ENCODE measurements at regions not wholly inside any gene's neighbourhood (a gene's known extent, or its start where the extent isn't known, plus 50 kb on each side); places are given as distances from the start of the nearest gene placed in this dataset.

- DNase-seq (ENCODE audit: low spot score) (no peak), ATAC-seq (no peak)
- H3K27ac ChIP-seq (ENCODE audit: low read depth), result no peak overlapping the region
- no peak overlapping the region for H3K4me2 ChIP-seq
- peaks cover 21% of the 10 kb centered on the region for H3K36me3 Mint-ChIP-seq (ENCODE audit: low read depth)
- H3F3A ChIP-seq (replicated peaks; ENCODE audit: low read depth), result no peaks in the 10 kb centered on the region
- peaks cover 6% of the 10 kb centered on the region for H3K9me2 ChIP-seq (ENCODE audit: insufficient read depth)
- no peaks in the 10 kb centered on the region for H3K27me3 ChIP-seq (ENCODE audit: insufficient read depth)
- H4K20me1 ChIP-seq (replicated peaks; ENCODE audit: insufficient read depth), result no peaks in the 10 kb centered on the region
- no peaks in the 10 kb centered on the region for H3K79me2 ChIP-seq (replicated peaks; ENCODE audit: insufficient read depth)
- no peaks in the 10 kb centered on the region for H3K4me1 ChIP-seq (ENCODE audit: insufficient read depth)
- H3K36me3 ChIP-seq (ENCODE audit: insufficient read depth), result peaks cover 6% of the 10 kb centered on the region; the same call in 1 of the 2 replicates
- no peak for TF ChIP-seq POLR2AphosphoS5 (IDR thresholded peaks at IDR 0.05; ENCODE audit: low read depth)
- H3K9me3 Mint-ChIP-seq, result peaks cover 30% of the 10 kb centered on the region
- H3K4me3 Mint-ChIP-seq, result no peak overlapping the region
- H3K4me3 ChIP-seq, result no peak overlapping the region
- no peaks in the 10 kb centered on the region for H3K27me3 Mint-ChIP-seq (ENCODE audit: insufficient read depth, low read depth, poor library complexity)
- no peak overlapping the region for H2AFZ ChIP-seq
- H3K27ac Mint-ChIP-seq, result no peak overlapping the region
- no peaks in the 10 kb centered on the region for H3K4me1 Mint-ChIP-seq
Measured at GRCh38 chr4:11878241-11878640, 449.5 kb upstream of the HS3ST1 start.

- H3K27ac ChIP-seq (ENCODE audit: low read depth), result no peak overlapping the region
- H3K36me3 Mint-ChIP-seq (ENCODE audit: low read depth), result peaks cover 21% of the 10 kb centered on the region
- no peaks in the 10 kb centered on the region for H3K4me1 ChIP-seq (ENCODE audit: insufficient read depth)
- no peaks in the 10 kb centered on the region for H3K27me3 ChIP-seq (ENCODE audit: insufficient read depth)
- no peaks in the 10 kb centered on the region for H3K79me2 ChIP-seq (replicated peaks; ENCODE audit: insufficient read depth)
- DNase-seq (ENCODE audit: low spot score) (no peak), ATAC-seq (no peak)
- H2AFZ ChIP-seq, result no peak overlapping the region
- no peaks in the 10 kb centered on the region for H3K4me1 Mint-ChIP-seq
- no peak overlapping the region for H3K4me3 ChIP-seq
- H3K9me2 ChIP-seq (ENCODE audit: insufficient read depth), result peaks cover 6% of the 10 kb centered on the region
- no peaks in the 10 kb centered on the region for H3K27me3 Mint-ChIP-seq (ENCODE audit: insufficient read depth, low read depth, poor library complexity)
- peaks cover 6% of the 10 kb centered on the region; the same call in 1 of the 2 replicates for H3K36me3 ChIP-seq (ENCODE audit: insufficient read depth)
- no peak overlapping the region for H3K27ac Mint-ChIP-seq
- no peak overlapping the region for H3K4me2 ChIP-seq
- H3K4me3 Mint-ChIP-seq, result no peak overlapping the region
- H3K9me3 Mint-ChIP-seq, result peaks cover 30% of the 10 kb centered on the region
- no peaks in the 10 kb centered on the region for H3F3A ChIP-seq (replicated peaks; ENCODE audit: low read depth)
- no peaks in the 10 kb centered on the region for H4K20me1 ChIP-seq (replicated peaks; ENCODE audit: insufficient read depth)
- TF ChIP-seq ZNF114 (CRISPR knock-in tag; IDR thresholded peaks at IDR 0.05) (no peak), CREB1 (CRISPR knock-in tag; IDR thresholded peaks at IDR 0.05; ENCODE audit: low read depth) (no peak), REST (IDR thresholded peaks at IDR 0.05; ENCODE audit: unreplicated experiment) (no peak), EZH2phosphoT487 (IDR thresholded peaks at IDR 0.05; ENCODE audit: unreplicated experiment) (no peak), STAT1 (IDR thresholded peaks at IDR 0.05; ENCODE audit: unreplicated experiment) (no peak), ZNF462 (CRISPR knock-in tag; IDR thresholded peaks at IDR 0.05) (no peak), NANOG (IDR thresholded peaks at IDR 0.05; ENCODE audit: borderline replicate concordance) (no peak), ETS1 (IDR thresholded peaks at IDR 0.05) (no peak), POLR2AphosphoS5 (IDR thresholded peaks at IDR 0.05; ENCODE audit: low read depth) (no peak), CTCF (conservative IDR thresholded peaks at IDR 0.05; ENCODE audit: low read depth in 2 of 2) (no peak)
Measured at GRCh38 chr4:11876104-11876503, 447.4 kb upstream of the HS3ST1 start.
